NOMO-1 (cell line): ENCODE measurements at regions not wholly inside any gene's neighbourhood (a gene's known extent, or its start where the extent isn't known, plus 50 kb on each side); places are given as distances from the start of the nearest gene placed in this dataset.
"Not testable (repeated sequence)": the region's sequence is repeated elsewhere in the genome, so short reads cannot be mapped to it uniquely, and the experiment has no call there.

Experiments used
- DNase-seq, 2 experiments: peaks; one replicate each; lab custom pipeline; 2025; ENCODE audit not compliant: unreplicated experiment in 2 of 2; lab: John Stamatoyannopoulos, UW

DNA sequence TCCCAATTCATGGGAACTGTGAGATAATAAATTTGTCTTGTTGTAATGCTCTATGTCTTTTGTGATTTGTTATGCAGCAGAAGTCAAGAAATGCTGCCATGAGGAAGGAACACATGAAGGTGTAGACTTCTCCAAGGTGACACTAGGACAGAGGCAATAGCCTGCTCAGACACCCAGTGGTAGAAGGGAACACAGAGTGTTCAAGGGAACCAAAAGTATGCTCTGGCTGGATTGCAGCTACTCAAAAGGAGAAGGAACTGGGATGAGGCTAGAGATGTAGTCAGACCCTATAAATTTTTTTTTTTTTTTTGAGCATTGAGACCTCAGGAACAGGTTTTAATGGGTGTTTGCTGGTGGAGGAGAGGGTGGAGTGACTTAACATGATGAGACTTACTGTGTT, 232.5 kb downstream of the PARP8 start:
- no peak for DNase-seq

DNA sequence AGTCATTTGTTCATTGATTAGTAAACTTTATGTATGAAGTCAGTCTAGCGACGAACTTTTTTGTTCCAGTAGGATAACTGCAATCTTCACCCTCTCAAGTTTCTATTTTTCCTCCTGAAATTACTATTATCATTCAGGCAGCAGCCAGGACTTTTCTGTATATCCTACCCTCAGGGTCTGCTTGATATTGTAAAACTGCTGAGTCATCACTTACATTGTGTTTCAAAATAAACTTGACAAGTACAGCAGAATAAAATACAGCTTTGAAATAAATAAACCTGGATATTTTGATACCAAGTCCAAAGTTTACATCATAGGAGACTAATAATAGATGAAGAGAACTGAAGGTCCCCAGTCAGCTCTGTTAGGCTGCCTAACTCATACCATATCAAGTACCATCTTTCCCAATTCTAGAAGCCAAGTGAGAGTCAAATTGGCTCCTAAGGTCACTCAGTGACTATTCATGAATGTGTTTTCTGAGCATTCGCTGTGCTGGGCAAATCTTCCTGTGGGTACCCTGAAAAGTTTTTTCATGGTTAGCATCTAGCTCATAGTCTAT, 234.6 kb downstream of the PARP8 start:
- no peak for DNase-seq

DNA sequence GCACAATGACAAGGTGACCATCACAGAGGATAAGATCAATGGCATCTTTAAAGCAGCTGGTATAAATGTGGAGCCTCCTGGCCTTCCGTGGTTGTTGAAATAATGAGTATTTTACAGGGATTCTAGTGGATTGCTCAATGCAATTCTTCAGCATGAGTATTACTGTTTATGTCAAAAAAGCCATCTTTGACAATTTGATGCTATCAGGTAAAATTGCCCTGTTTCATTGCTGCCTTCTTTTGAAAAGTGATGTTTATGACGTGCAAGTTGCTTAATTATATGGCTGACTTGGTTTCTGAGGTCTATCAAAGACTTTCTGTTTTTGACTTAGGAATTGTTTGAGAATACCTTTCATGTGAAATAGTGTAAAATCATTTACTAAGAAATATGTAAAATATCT, 237.2 kb downstream of the PARP8 start:
- no peak for DNase-seq

GRCh38 chr5:50905996-50906570, 239.6 kb downstream of the PARP8 start:
- DNase-seq: no peak

DNA sequence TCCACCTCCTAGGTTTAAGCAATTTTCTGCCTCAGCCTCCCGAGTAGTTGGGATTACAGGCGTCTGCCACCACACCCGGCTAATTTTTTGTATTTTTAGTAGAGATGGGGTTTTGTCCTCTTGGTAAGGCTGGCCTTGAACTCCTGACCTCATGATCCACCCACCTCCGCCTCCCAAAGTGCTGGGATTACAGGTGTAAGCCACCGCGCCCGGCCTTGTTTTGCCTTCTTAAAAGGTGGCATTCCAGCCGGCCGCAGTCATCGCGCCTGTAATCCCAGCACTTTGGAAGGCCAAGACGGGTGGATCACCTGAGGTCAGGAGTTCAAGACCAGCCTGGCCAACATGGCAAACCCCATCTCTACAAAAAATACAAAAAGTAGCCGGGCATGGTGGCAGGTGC, 253.7 kb downstream of the PARP8 start:
- not testable (repeated sequence) for DNase-seq

- no peak for DNase-seq
Measured at GRCh38 chr5:50921366-50922133, 255.1 kb downstream of the PARP8 start.

GRCh38 chr5:50922134-50922941, 255.9 kb downstream of the PARP8 start:
- not testable (repeated sequence) for DNase-seq

GRCh38 chr5:50922942-50923767, 256.7 kb downstream of the PARP8 start:
- DNase-seq: no peak

DNA sequence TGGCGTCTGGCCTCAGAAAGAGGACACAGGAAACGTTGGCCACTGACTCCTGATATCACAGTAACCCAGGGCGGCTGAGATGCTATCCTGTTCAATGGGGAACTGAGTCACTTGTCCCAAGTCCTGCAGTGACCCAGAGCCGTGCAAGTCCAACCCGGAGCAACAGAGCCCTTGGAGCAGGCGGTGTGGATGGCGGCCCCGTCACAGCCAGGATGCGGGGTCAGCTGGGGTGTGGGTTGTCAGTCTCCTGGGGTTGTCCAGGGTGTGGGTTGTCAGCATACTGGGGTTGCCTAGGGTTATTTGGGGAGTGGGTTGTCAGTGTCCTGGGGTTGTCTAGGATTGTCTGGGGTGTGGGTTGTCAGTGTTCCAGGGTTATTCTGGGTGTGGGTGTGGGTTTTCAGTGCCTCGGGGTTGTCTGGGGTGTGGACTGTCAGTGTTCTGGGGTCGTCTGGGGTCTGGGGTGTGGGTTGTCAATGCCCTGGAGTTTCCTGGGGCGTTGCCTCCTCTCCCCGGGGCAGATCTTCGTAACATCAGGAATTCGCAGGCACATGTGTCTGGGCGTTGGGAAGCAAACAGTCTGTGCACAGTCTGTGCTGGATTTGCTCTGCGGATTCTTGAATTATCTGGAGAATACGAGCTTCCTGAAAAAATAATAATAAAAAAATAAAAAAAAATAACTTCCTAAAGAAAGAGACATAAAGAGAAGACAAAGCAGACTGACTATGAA, 257.5 kb downstream of the PARP8 start:
- no peak for DNase-seq

DNA sequence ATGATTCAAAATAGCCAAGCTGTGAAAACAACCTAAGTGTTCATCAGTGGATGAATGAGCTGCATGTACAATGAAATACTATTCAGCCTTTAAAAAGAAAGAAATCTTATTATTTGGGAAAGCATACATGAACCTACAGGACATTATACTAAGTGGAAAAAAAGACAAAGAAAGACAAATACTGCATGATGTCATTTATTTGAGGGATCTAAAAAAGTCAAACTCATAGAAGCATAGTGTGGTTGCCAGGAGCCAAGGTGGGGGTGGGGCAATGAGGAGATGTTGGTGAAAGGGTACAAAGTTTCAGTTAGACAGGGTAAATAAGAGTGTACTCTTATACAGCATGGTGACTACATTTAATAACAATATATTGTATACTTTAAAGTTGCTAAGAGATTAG, 261.5 kb downstream of the PARP8 start:
- no peak for DNase-seq

DNA sequence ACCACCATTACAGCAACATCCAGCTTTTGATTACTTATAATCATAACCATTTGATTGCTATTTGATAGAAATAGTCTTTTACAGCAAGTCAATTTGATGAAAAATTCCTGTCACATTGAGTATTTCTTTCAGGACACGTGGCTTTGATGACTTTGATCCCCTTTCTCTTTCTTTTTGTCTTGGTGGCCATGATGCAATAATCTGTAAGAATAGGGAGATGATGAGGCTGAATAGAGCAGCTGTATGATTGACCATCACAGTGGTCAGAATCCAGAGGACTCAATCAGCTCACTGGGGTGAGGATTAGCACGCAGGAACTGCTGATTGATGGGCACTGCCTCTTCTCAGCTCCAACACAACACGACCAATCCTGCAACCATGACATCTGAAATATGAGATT, 262.7 kb downstream of the PARP8 start:
- no peak for DNase-seq

- no peak for DNase-seq
Measured at GRCh38 chr5:50934343-50934742, 267.9 kb downstream of the PARP8 start.

GRCh38 chr5:50945139-50945538, 278.7 kb downstream of the PARP8 start:
- DNase-seq: no peak

- no peak for DNase-seq
Measured at GRCh38 chr5:50947906-50948683, 281.7 kb downstream of the PARP8 start.

DNA sequence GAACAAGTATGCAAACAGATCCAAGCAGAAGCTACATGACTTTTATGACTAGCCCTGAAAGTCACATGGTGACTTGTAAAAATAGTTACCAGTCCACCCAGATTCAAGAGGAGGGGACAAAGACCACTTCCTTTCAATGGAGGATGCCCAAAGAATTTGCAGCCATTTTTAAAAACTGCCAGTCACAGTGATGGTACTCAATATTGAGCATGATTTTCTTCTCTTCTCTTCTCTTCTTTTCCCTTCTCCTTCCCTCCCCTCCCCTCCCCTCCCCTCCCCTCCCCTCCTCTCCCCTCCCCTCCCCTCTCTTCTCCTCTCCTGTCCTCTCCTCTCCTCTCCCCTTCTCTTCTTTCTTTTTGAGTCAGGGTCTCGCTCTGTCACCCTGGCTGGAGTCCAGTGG, 286.9 kb downstream of the PARP8 start:
- no peak for DNase-seq

DNA sequence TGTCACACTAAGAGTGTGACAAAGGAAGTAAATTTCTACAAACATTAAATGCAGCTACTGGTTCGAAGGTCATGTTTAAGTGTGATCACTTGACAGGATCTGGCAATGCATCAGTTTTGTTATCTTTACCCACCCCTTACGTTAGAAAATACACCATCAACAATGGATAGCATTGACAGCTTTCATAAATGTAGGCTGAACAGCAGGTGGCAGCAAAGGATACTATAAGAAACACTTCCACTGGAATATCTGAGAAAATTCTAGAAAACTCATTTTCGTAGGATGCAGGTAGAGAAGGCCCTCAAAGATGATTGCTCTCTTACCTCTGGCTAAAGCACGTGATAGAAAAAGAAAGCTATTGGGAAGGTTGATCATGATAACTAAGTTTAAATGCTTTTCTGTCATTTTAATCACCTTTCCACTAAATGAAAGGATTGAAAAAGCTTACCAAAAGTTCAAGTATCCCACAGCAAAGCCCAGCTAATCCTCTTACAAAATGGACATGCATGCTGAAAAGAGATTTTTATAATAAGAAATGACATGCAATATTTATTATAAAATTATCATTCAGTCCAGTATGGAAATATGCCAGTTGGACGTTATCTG, 292.5 kb downstream of the PARP8 start:
- DNase-seq: no peak

GRCh38 chr5:50962934-50963872, 296.8 kb downstream of the PARP8 start:
- peak; percentile 46 to 78 for DNase-seq
